ENCODE measurements at regions not wholly inside any gene's neighbourhood (a gene's known extent, or its start where the extent isn't known, plus 50 kb on each side); places are given as distances from the start of the nearest gene placed in this dataset.
A peak's percentile ranks its signal among the peaks of the same experiment; 100 is the strongest.

- no peaks in the 10 kb centered on the region for H4K20me1 ChIP-seq (ENCODE audit: insufficient read depth, poor library complexity, severe bottlenecking)
- peak overlapping the region; percentile 20 for H3K27ac ChIP-seq
- H3K4me1 ChIP-seq (ENCODE audit: insufficient read depth), result no peaks in the 10 kb centered on the region
Observed at GRCh38 chr4:41443340-41444079, 94.4 kb upstream of the LIMCH1 start.

DNA sequence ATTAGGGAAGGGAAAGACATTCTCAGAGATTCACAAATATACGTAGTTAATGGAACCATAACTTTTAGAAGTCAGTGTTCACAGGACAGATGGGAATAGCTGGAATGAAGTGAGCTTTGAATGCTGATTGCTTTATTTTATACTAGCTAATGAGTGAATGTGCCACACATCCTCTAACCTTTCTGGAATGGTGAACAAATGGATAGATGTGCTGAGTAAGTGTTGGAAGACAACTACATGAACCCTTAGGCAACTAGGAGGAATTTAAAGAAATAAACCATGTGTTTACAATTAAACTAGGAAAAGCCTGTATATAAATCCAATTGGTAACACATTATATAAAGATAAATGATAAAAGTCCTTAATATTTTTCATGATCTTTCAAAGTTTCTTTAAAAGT is 91.6 kb upstream of the LIMCH1 start:
- Histone ChIP-seq H3K9me3 (ENCODE audit: low read depth) (no peaks in the 10 kb centered on the region), H3K79me2 (no peaks in the 10 kb centered on the region), H3K9me2 (replicated peaks; ENCODE audit: insufficient read depth) (no peaks in the 10 kb centered on the region), H3K4me1 (ENCODE audit: insufficient read depth) (no peaks in the 10 kb centered on the region), H2AFZ (no peak overlapping the region), H3K27me3 (no peaks in the 10 kb centered on the region), H3K36me3 (replicated peaks; ENCODE audit: insufficient read depth, low read depth) (no peaks in the 10 kb centered on the region), H4K20me1 (ENCODE audit: insufficient read depth, poor library complexity, severe bottlenecking) (no peaks in the 10 kb centered on the region), H3K4me3 (no peak overlapping the region), H3K4me2 (no peak overlapping the region), H3K27ac (no peak overlapping the region)
- TF ChIP-seq EZH2phosphoT487 (IDR thresholded peaks at IDR 0.05; ENCODE audit: low read depth, severe bottlenecking, unreplicated experiment), result no peak
- no peak for TF ChIP-seq CTCF (IDR thresholded peaks at IDR 0.05; ENCODE audit: poor library complexity)
- no peak for TF ChIP-seq EZH2 (IDR thresholded peaks at IDR 0.05; ENCODE audit: borderline replicate concordance)
- 73% methylated on average over 1 of the region's 1 CpG for WGBS (ENCODE audit: low lambda C conversion rate, missing lambda C conversion rate)
- DNase-seq (ENCODE audit: low spot score), result no peak

More at GRCh38 chr4:41443340-41444079, 94.4 kb upstream of the LIMCH1 start:
- Histone ChIP-seq H3K79me2 (no peaks in the 10 kb centered on the region), H3K36me3 (replicated peaks; ENCODE audit: insufficient read depth, low read depth) (no peaks in the 10 kb centered on the region), H3K4me3 (no peak overlapping the region), H3K9me3 (ENCODE audit: low read depth) (no peaks in the 10 kb centered on the region), H2AFZ (no peak overlapping the region), H3K9me2 (replicated peaks; ENCODE audit: insufficient read depth) (no peaks in the 10 kb centered on the region), H3K27me3 (no peaks in the 10 kb centered on the region), H3K4me2 (no peak overlapping the region)
- TF ChIP-seq EZH2phosphoT487 (IDR thresholded peaks at IDR 0.05; ENCODE audit: low read depth, severe bottlenecking, unreplicated experiment) (no peak), CTCF (IDR thresholded peaks at IDR 0.05; ENCODE audit: poor library complexity) (no peak), EZH2 (IDR thresholded peaks at IDR 0.05; ENCODE audit: borderline replicate concordance) (no peak)
- DNase-seq (ENCODE audit: low spot score), result no peak
- 77% methylated on average over 5 of the region's 5 CpGs for WGBS (ENCODE audit: low lambda C conversion rate, missing lambda C conversion rate)

DNA sequence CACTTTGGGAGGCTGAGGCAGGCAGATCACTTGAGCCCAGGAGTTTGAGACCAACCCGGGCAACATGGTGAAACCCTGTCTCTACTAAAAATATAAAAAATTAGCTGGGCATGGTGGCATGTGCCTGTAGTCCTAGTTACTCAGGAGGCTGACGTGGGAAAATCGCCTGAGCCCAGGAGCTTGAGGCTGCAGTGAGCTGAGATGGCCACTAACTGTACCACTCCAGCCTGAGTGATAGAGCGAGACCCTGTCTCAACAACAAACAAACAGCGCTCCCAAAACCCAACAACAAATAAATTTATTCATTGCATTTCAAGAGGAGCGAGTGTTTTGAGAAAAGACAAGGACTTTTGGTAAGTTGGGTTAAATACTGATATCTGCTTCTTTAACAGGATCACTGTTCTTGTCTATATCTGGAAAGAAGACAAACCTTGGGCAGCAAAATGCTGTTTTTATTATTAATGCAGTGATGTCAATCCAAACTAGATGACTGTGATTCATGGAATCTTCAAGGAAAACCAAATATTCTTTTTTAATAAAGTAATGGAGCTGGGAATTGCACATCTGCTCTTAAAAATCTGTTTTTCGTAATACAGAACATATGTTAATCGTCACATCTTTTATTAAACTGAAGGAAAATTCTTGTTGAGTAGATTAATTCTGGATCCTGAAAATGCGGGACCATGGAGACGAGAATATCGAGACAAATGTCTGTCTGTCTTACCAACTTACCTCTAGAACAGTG is 90.8 kb upstream of the LIMCH1 start:
- H3K27ac ChIP-seq, result no peak overlapping the region
- 93% methylated on average over 11 of the region's 11 CpGs for WGBS (ENCODE audit: low lambda C conversion rate, missing lambda C conversion rate)

More for the DNA sequence above, 90.8 kb upstream of the LIMCH1 start:
- Histone ChIP-seq H3K36me3 (replicated peaks; ENCODE audit: insufficient read depth, low read depth) (no peaks in the 10 kb centered on the region), H4K20me1 (ENCODE audit: insufficient read depth, poor library complexity, severe bottlenecking) (no peaks in the 10 kb centered on the region), H3K27me3 (no peaks in the 10 kb centered on the region), H3K9me3 (ENCODE audit: low read depth) (no peaks in the 10 kb centered on the region), H3K4me2 (no peak overlapping the region), H2AFZ (no peak overlapping the region), H3K9me2 (replicated peaks; ENCODE audit: insufficient read depth) (no peaks in the 10 kb centered on the region), H3K4me1 (ENCODE audit: insufficient read depth) (no peaks in the 10 kb centered on the region), H3K79me2 (no peaks in the 10 kb centered on the region), H3K4me3 (no peak overlapping the region)
- no peak for TF ChIP-seq EZH2phosphoT487 (IDR thresholded peaks at IDR 0.05; ENCODE audit: low read depth, severe bottlenecking, unreplicated experiment)
- no peak for TF ChIP-seq EZH2 (IDR thresholded peaks at IDR 0.05; ENCODE audit: borderline replicate concordance)
- TF ChIP-seq CTCF (IDR thresholded peaks at IDR 0.05; ENCODE audit: poor library complexity), result no peak
- no peak for DNase-seq (ENCODE audit: low spot score)
